Astrocyte of the cerebellum (primary cell): ENCODE measurements at regions not wholly inside any gene's neighbourhood (a gene's known extent, or its start where the extent isn't known, plus 50 kb on each side); places are given as distances from the start of the nearest gene placed in this dataset.

Source experiments
- DNase-seq: peaks from one replicate; pipeline ENCODE4 v3.0.0-alpha.2; 2011; ENCODE audit warnings: low read depth
- H3K4me3 ChIP-seq: 2 replicates; pipeline ENCODE4 v1.5.1; 2011; ENCODE audit warnings: mild to moderate bottlenecking, low read depth, low read length, moderate library complexity
- CTCF ChIP-seq: IDR thresholded peaks from 2 replicates; pipeline ENCODE4 v1.5.1; 2012; ENCODE audit warnings: low read length, low read depth, moderate library complexity, mild to moderate bottlenecking; ENCODE audit errors: missing control alignments
- in situ Hi-C: cut with HindIII; loops from 2 replicates; pipeline ENCODE4 v1.10.0; 2017; ENCODE audit warnings: low sequenced_read_pairs

GRCh38 chr13:72126424-72126823 is 259.4 kb upstream of the DACH1 start:
- no peak overlapping the region for H3K4me3 ChIP-seq
- DNase-seq = no peak
- in situ Hi-C loops = no loop called here
- no peak for TF ChIP-seq CTCF

DNA sequence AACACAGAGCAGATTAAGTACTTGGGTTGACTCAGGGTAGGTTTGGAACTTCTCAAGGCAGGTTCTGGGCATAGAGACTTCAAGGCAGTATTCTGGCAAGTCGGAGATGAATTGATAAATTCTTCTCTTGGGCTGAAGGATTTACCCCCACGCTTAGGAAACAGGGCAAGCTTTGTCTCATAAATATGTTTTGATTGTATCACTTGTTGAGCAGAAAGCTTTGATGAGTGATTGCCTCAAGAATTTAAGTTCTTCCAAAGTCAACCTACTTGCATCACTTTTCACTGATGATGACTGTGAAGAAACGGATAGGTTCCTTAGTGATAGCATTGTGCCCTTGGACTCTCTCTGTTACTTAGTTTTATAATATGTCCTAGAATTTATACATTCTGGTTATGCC is 258.6 kb upstream of the DACH1 start:
- no peak overlapping the region for H3K4me3 ChIP-seq
- no peak for DNase-seq
- no peak for TF ChIP-seq CTCF
- in situ Hi-C loops = no loop called here

DNA sequence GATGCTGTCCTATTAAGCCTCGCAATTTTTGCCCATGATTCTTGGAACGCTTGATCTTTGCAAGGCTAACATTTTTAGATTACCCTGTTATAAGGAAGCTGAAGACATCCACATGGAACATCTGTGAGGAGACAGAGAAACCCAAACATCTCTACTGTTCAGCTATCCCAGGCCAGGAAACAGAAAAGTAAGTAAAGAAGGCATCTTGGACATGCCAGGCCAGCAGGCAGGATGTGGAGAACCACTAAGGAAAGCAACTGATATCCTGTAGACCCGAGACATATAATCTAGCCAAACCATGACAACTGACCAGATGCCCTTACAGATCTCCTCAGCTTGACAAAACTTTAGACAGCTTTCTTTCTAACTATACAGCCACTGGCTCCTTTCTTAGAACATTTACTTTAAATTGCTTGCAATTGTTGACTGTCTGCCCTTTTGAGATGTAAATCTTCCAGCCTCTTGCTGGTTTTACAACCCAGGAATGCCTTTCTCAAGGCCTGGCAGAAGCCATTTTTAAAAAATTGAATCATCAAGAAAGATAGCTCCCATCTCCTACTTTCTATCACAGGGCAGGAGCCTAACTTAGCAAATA is 255.8 kb upstream of the DACH1 start:
- no peak for DNase-seq
- in situ Hi-C loops = no loop called here
- no peak overlapping the region for H3K4me3 ChIP-seq
- no peak for TF ChIP-seq CTCF

DNA sequence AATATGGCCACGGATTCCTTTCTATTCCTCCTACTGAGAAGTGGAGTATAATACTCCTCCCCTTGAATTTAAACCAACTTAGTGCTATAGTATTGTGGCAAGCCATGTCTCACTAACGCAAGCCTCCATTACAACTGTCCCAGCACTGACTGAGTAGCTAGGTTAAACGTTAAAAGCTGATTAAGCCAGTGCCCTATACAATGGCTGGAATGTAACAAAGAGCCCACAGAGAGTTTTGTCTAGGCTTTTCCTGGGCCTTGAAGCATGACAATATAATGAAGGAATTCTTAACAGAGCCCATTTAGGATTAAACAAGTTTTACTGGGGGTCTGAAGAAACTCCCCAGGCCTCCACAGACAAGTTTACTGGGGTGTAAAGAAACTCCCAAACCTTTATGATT is 254.5 kb upstream of the DACH1 start:
- no peak for TF ChIP-seq CTCF
- in situ Hi-C loops = no loop called here
- DNase-seq = no peak
- no peak overlapping the region for H3K4me3 ChIP-seq

DNA sequence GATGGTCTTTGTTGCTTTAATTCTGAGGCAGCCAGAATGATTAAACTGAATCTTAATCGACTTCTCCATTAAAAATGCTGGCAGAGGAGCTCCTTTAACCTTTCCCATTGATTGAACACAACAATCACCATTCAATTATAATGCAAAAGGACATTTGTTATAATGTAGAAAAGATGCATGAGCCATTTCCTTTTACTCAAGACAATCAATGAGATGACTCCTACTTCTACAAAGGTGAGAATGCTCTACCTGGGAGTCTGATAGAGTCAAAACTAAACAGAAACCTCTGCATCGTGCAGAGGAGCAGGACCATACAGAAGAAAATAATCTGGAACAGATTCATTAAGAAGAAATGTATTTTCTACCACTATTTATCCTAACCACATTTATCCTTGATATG is 253.6 kb upstream of the DACH1 start:
- no peak for TF ChIP-seq CTCF
- no peak for DNase-seq
- no peak overlapping the region for H3K4me3 ChIP-seq
- in situ Hi-C loops = no loop called here

- no peak overlapping the region for H3K4me3 ChIP-seq
- in situ Hi-C loops = no loop called here
- DNase-seq = no peak
- no peak for TF ChIP-seq CTCF
These were observed 246.9 kb upstream of the DACH1 start for GRCh38 chr13:72113931-72114330.

- no peak for DNase-seq
- in situ Hi-C loops = no loop called here
- no peak for TF ChIP-seq CTCF
- H3K4me3 ChIP-seq = no peak overlapping the region
These were observed 246.1 kb upstream of the DACH1 start for GRCh38 chr13:72113076-72113475.
